ENCODE measurements at regions not wholly inside any gene's neighbourhood (a gene's known extent, or its start where the extent isn't known, plus 50 kb on each side); places are given as distances from the start of the nearest gene placed in this dataset.

GRCh38 chr1:31511848-31512615, 64.3 kb upstream of the TINAGL1 start:
- no peak for TF ChIP-seq RFX5 (IDR thresholded peaks at IDR 0.05; ENCODE audit: low read depth, low read length)
- no peak for TF ChIP-seq ZFP41 (CRISPR knock-in tag; IDR thresholded peaks at IDR 0.05; ENCODE audit: borderline replicate concordance)
- no peak for TF ChIP-seq PTBP1 (IDR thresholded peaks at IDR 0.05; ENCODE audit: low read depth, low read length, poor library complexity, severe bottlenecking)
- TF ChIP-seq MNT (IDR thresholded peaks at IDR 0.05): no peak
- TF ChIP-seq, protein P1, sequence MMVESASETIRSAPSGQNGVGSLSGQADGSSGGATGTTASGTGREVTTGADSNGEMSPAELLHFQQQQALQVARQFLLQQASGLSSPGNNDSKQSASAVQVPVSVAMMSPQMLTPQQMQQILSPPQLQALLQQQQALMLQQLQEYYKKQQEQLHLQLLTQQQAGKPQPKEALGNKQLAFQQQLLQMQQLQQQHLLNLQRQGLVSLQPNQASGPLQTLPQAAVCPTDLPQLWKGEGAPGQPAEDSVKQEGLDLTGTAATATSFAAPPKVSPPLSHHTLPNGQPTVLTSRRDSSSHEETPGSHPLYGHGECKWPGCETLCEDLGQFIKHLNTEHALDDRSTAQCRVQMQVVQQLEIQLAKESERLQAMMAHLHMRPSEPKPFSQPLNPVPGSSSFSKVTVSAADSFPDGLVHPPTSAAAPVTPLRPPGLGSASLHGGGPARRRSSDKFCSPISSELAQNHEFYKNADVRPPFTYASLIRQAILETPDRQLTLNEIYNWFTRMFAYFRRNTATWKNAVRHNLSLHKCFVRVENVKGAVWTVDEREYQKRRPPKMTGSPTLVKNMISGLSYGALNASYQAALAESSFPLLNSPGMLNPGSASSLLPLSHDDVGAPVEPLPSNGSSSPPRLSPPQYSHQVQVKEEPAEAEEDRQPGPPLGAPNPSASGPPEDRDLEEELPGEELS (CRISPR knock-in tag; IDR thresholded peaks at IDR 0.05): peak; percentile 56; the same call in 1 of the 2 replicates
- no peak for TF ChIP-seq EZH2 (conservative IDR thresholded peaks at IDR 0.05; ENCODE audit: low read depth, low read length)

Measured in HepG2 (cell line).